GM19468 (cell line): ENCODE measurements at regions not wholly inside any gene's neighbourhood (a gene's known extent, or its start where the extent isn't known, plus 50 kb on each side); places are given as distances from the start of the nearest gene placed in this dataset.

Experiments
- ATAC-seq: cut with Tn5 transposase; IDR thresholded peaks from one replicate; pipeline ENCODE4 v1.9.1; 2021; ENCODE audit warnings: mild to moderate bottlenecking, moderate library complexity, moderate number of reproducible peaks; ENCODE audit not compliant: unreplicated experiment; ENCODE audit errors: extremely low read depth

GRCh38 chr4:125501568-125501967 is 186.8 kb downstream of the FAT4 start:
- ATAC-seq, result no peak

- ATAC-seq, result no peak
Observed at GRCh38 chr4:125505621-125506020, 190.9 kb downstream of the FAT4 start.

- ATAC-seq, result no peak
Observed at GRCh38 chr4:125507141-125507540, 192.4 kb downstream of the FAT4 start.

GRCh38 chr4:125511715-125512114 is 197.0 kb downstream of the FAT4 start:
- no peak for ATAC-seq

GRCh38 chr4:125515016-125515415 is 200.3 kb downstream of the FAT4 start:
- ATAC-seq, result no peak

- no peak for ATAC-seq
Observed at GRCh38 chr4:125517831-125518230, 203.1 kb downstream of the FAT4 start.

- ATAC-seq, result no peak
Observed at GRCh38 chr4:125518281-125518680, 203.5 kb downstream of the FAT4 start.

- no peak for ATAC-seq
Observed at GRCh38 chr4:125519371-125520146, 204.8 kb downstream of the FAT4 start.

- no peak for ATAC-seq
Observed at GRCh38 chr4:125520258-125520990, 205.7 kb downstream of the FAT4 start.

- no peak for ATAC-seq
Observed at GRCh38 chr4:125522588-125522987, 207.8 kb downstream of the FAT4 start.

- ATAC-seq, result no peak
Observed at GRCh38 chr4:125522992-125523391, 208.2 kb downstream of the FAT4 start.

- no peak for ATAC-seq
Observed at GRCh38 chr4:125526420-125526819, 211.7 kb downstream of the FAT4 start.

- ATAC-seq, result no peak
Observed at GRCh38 chr4:125527681-125528080, 212.9 kb downstream of the FAT4 start.

- no peak for ATAC-seq
Observed at GRCh38 chr4:125529071-125529470, 214.3 kb downstream of the FAT4 start.

- no peak for ATAC-seq
Observed at GRCh38 chr4:125538670-125539069, 223.9 kb downstream of the FAT4 start.

GRCh38 chr4:125539691-125540090 is 224.9 kb downstream of the FAT4 start:
- ATAC-seq, result no peak

- no peak for ATAC-seq
Observed at GRCh38 chr4:125541836-125542385, 227.2 kb downstream of the FAT4 start.

GRCh38 chr4:125546272-125546671 is 231.5 kb downstream of the FAT4 start:
- ATAC-seq, result no peak

GRCh38 chr4:125547836-125548235 is 233.1 kb downstream of the FAT4 start:
- no peak for ATAC-seq

- ATAC-seq, result no peak
Observed at GRCh38 chr4:125550769-125551168, 236.0 kb downstream of the FAT4 start.

- ATAC-seq, result no peak
Observed at GRCh38 chr4:125551466-125551865, 236.7 kb downstream of the FAT4 start.
